D721Med (cell line): ENCODE measurements at regions not wholly inside any gene's neighbourhood (a gene's known extent, or its start where the extent isn't known, plus 50 kb on each side); places are given as distances from the start of the nearest gene placed in this dataset.
A peak's percentile ranks its signal among the peaks of the same experiment; 100 is the strongest.

Experiments
- DNase-seq: peaks from one replicate; pipeline ENCODE4 v3.0.0; 2011; ENCODE audit warnings: low spot score; ENCODE audit not compliant: insufficient read length
- FAIRE-seq: peaks from 2 replicates; lab custom pipeline; 2011; peaks lifted over from hg19 to GRCh38; lab: Jason Lieb, UNC
- TF ChIP-seq, protein P1 (sequence below): IDR thresholded peaks from 2 replicates; pipeline ENCODE4 v1.5.1; 2012; ENCODE audit warnings: mild to moderate bottlenecking, control low read depth; ENCODE audit not compliant: insufficient read depth; ENCODE audit errors: missing control alignments

DNA sequence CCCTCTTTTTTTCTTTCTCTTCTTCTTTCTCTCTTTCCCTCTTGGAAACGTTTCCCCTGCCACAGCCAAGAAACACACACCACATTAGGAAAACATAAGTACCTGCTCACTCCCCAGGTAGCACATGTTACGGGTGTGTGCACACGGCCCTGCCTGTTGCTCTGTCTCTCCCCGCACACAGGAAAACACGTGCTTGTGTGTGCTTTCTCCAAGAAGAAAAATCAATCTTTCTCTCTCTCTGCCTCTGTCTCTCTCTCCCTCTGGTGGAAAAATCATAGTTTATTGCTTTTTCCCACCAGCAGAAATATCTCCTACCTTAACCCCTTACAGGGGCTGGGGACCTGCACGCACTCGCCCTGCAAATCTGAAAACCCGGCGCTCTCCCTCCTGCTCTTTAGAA, 102.3 kb downstream of the EDN3 start:
- TF ChIP-seq, protein P1, sequence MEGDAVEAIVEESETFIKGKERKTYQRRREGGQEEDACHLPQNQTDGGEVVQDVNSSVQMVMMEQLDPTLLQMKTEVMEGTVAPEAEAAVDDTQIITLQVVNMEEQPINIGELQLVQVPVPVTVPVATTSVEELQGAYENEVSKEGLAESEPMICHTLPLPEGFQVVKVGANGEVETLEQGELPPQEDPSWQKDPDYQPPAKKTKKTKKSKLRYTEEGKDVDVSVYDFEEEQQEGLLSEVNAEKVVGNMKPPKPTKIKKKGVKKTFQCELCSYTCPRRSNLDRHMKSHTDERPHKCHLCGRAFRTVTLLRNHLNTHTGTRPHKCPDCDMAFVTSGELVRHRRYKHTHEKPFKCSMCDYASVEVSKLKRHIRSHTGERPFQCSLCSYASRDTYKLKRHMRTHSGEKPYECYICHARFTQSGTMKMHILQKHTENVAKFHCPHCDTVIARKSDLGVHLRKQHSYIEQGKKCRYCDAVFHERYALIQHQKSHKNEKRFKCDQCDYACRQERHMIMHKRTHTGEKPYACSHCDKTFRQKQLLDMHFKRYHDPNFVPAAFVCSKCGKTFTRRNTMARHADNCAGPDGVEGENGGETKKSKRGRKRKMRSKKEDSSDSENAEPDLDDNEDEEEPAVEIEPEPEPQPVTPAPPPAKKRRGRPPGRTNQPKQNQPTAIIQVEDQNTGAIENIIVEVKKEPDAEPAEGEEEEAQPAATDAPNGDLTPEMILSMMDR: no peak
- DNase-seq (no peak), FAIRE-seq (no peak)

DNA sequence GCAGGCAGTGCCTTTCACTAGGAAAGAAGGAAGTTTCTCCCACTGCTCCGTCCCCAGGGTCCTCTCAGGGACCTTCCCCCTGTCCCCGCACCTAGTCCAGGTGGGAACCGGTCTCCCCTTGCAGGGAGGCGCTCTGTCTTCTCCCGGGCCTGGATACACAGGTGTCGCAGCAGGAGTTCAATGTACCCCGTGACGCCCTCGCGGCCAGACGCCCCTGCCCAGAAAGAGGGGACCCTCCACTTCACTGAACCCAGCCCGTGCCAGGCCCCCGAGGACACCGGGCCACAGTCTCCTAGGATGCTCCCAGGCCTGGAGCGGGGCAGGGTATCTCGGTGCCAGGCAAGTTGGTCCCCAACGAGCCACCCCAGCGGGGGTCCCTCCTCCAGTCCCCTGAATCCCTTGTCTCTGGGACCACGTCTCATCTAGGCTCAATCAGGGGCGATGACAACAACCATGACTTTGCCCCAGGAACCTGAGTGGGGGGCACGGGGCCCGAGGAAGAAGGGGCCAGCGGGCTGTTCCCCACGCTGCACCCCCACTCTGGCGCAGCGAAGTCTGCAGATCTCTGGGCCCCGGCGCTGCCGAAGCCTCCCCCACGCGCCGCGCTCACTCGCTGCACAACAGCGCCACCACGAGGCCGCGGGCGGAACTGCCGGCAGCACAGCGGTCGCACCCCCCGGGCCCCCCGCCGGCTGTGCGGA, 103.0 kb downstream of the EDN3 start:
- TF ChIP-seq, protein P1: peak; percentile 75
- DNase-seq: peak; percentile 60
- no peak for FAIRE-seq

DNA sequence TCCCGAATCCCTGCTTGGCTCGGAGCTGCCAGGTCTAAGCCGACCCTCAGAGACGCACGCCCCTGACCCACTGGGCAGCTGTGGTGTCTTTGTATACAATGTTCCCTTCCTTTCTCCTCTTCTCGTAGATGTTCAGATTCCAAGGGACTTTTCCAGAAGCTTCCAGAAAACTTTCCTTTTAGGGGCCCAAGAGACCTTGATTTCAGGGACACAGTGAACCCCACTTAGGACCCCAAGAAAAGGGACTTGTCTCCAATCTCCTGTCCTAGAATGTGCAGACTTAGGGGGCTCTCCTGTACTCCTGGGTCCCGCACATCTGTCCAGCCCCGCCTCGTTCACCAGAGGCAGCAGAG, 103.5 kb downstream of the EDN3 start:
- DNase-seq: no peak
- TF ChIP-seq, protein P1: no peak
- no peak for FAIRE-seq

DNA sequence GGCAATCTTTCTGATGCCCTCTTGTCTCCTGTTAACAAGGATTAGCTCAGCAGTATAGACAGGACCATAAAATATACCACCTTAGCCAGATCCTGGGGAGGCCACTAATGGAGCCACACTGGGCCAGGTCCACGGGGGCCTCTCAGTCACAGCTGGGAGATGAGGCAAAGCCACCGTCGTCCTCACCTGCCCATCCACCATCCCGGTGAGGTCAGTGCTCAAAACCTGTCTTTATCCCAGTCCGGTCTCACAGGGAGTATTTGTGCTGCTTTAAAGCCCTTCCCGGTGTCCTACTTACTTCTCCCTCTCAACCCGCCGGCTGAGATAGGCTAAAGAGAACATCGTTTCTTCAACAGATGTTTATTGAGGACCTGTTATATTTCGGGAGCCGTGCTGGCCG, 104.3 kb downstream of the EDN3 start:
- DNase-seq: no peak
- FAIRE-seq: no peak
- TF ChIP-seq, protein P1: no peak

DNA sequence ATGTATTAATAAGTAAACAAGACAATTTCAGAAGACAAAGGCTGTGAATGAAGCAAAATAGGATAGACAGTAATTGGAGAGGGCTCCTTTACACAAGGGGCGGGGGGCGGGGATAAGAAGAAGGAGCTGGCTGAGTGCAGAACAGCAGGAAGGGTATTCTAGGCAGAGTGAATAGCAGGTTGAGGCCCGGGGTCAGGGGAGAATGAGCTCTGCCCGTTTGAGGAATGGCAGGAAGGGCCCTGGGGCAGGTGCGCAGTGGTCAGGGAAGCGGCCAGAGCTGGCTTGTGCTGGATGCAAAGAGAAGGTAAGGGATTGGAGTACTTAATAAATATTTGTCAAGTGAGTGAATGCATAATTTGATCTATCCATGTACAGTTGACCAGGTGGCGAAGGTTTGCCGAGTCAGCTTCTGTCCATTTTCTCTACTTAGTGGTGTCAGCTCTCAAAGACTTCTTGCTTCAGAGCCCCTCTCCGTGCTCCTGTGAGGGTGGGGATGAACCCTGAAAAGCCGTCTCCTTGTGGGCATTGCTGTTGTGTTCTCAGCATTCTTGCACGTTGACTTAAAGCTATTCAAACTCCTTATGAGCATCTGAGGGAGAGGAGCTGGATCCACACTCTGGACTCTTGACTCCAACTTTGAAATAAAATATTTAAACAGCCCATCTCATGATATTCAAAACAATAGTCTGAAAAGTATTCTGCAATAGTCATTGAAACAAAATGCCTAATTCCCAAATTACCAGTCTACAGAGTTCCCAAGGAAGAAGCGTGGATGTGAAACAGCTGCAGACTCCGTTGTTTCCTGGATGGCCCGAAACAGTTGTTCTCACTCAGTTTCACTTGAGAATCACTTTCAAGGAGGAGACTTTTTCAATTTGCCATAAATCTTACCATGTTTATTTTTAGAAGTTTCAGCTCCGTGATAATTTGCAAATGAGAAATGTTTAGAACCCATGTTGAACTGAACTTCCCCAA, 105.1 kb downstream of the EDN3 start:
- no peak for FAIRE-seq
- no peak for DNase-seq
- TF ChIP-seq, protein P1: no peak

DNA sequence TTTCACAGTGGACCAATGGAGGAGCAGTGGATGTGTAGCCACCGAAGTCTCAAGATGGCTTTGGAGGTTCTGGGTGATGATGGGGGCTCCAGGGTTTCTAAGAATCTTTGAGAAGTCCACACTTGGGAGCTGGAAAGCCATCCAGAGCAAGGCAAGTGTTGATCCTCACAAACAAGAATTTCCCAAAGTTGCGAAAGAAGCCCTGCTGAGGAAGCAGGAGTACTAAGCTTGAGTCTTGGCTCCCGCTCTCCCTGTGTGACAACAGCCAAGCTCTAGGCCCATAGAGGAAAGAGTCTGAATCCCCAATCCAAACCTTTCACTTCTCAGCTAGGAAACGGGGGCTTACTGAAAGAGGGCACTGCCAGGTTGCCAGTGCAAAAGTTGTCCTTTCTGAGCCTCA, 106.0 kb downstream of the EDN3 start:
- TF ChIP-seq, protein P1: no peak
- DNase-seq (no peak), FAIRE-seq (no peak)

DNA sequence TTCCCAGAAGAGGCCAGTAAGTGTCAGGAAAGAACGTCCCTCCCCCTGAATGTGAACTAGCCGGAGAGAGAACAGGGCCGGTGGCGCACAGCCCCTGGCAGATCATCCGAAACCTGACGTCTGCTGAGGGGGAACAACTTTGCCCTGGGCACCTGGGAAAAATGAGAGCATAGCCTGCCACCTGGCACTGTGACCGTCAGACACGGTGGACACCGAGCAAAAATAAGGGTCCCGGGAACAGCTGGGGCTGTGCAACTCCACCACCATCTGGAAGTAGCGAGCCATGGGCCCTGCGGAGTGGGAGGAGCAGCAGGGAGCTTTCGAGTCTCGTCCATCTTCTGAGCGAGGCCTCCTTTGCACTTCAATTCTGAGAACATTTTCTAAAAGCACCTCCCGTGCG, 110.8 kb downstream of the EDN3 start:
- TF ChIP-seq, protein P1: no peak
- FAIRE-seq: no peak
- DNase-seq: no peak
